ENCODE measurements at regions not wholly inside any gene's neighbourhood (a gene's known extent, or its start where the extent isn't known, plus 50 kb on each side); places are given as distances from the start of the nearest gene placed in this dataset.

DNA sequence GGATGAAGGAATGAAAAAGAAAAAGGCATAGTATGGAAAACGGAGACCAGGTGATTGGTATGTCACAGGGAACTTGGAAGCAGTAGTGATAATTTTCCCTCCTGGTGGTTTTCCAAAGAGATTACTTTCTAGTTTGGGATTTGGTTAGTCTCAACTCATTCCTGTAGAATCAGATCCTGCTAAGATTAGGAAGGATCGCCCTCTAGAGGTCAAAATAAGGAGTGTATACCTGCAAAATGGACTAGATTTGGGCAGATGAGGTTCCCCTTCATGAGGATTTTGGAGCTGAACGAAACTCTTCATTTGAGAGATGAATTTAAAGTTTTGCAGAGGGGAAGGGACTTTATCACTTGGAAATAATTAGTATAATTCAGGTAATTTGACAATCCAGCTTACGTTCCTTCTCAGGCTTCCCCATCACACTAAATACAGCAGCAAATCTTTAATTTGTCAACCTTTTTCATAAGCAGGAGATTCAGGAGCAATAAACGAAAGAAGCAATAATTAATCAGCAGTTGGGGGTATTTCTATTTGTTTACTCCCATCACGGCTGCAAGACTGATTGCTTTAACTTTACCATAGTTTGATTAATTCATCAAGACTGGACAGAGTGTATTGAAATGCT, 65.2 kb downstream of the CCDC195 start:
- no peak for TF ChIP-seq YY1 (IDR thresholded peaks at IDR 0.05; ENCODE audit: low read depth)
- TF ChIP-seq RAD21 (IDR thresholded peaks at IDR 0.05; ENCODE audit: low read depth) = peak; percentile 87

DNA sequence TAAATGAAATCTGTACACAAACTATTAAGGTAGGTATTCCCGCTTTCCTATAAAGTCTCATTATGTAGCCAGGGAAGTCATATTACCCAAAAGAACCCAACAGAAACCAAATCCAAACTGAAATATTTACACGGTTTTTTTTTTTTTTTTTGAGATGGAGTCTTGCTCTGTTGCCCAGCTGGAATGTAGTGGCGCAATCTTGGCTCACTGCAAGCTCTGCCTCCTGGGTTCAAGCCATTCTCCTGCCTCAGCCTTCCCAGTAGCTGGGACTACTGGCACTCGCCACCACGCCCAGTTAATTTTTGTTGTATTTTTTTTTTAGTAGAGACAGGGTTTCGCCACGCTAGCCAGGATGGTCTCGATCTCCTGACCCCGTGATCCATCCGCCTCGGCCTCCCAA, 62.5 kb upstream of the CUL3 start:
- TF ChIP-seq CEBPB (IDR thresholded peaks at IDR 0.05) (peak; percentile 83), TEAD4 (IDR thresholded peaks at IDR 0.05) (peak; percentile 53; the same call in 1 of the 2 replicates)

DNA sequence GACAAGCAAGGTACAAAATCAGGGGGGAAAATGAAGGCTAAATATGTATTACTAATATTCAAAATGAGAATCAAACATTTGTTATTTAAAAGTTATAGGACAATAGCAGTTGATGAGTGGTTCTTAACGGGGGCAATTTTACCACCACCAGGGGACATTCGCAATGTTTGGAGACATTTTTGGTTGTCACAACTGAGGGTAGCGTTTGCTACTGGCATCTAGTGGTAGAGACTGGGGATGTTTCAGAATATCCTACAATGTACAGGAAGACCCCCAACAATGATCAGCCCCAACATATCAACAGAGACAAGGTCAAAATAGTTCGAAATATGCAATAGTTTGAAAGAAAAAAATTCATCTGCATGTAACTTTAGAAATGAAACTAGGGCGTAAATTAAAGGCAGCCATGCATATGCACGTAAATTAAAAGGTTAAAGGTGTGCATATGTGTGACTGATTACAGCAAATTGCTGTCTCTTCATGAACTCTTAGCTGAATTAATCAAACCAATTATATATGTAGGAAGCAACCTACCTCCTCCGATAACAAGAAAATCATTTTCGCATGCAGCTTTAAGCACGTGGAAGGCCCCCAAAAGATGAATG, 61.2 kb upstream of the CUL3 start:
- TF ChIP-seq EP300 (IDR thresholded peaks at IDR 0.05; ENCODE audit: borderline replicate concordance) (no peak), RAD21 (IDR thresholded peaks at IDR 0.05; ENCODE audit: low read depth) (peak; percentile 48), CREB1 (IDR thresholded peaks at IDR 0.05; ENCODE audit: low read depth) (no peak)

DNA sequence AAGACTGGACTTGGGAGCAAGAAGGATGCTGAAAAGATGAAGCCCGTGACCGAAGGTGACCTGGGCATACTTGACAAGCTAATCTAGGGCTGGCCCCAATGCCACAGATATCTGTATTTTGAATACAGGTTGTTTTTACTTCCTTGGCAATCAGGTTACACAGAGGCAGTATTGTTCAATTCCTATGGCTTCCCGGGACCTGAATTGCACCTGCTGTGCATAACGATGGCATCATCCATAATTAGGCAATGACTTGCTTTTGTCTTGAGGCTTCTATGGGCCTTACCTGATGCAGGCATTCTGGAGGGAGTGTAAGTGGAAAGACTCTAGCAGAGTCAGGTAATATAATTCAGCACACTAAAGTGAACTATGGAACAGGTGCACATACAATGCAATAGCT, 60.6 kb upstream of the CUL3 start:
- TF ChIP-seq EGR1 (IDR thresholded peaks at IDR 0.05) (no peak), ZBTB7A (IDR thresholded peaks at IDR 0.05; ENCODE audit: low read depth) (no peak)

DNA sequence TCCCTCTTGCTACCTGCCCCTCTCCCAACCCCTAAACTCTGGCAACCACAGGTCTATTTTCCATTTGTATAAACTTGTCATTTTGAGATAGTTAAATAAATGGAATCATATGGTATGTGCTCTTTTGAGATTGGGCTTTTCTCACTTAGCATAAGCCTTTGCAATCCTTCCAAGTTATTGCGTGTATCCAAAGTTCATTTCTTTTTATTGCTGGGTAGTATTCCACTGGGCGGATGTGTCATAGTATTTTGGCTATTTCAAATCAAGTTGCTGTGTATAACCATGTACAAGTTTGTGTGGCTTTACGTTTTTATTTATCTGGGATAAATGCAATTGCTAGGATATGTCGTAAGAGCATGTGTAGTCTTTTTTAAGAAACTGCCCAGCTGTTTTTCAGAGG, 55.5 kb upstream of the CUL3 start:
- TF ChIP-seq, protein P1, sequence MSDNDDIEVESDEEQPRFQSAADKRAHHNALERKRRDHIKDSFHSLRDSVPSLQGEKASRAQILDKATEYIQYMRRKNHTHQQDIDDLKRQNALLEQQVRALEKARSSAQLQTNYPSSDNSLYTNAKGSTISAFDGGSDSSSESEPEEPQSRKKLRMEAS (IDR thresholded peaks at IDR 0.05) = no peak
- no peak for TF ChIP-seq CREB1 (IDR thresholded peaks at IDR 0.05; ENCODE audit: low read depth)

DNA sequence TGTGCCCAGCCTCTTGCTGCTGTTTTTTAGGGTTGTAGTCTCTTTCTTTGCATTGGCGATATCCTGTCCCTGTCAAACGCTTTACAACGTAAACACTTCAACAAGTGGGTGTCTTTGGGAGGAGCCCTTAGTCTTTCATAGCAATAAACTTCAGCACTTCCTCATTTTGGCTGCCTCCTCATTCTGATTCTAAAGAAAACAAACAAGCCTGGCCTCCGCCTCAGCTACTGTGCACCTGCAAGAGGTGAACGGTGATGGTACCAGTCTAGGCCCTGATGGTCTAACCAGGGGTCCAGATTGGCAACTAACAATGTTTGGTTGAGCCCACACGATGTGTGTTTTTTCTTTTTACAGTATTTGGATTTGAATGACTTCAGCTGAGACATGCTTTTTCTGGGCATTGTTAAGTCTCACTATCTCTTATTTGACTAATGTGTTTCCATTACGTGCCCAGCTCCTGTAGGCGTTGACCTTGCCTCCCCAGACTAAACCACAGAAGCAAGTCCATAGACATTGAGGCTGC, 53.2 kb upstream of the CUL3 start:
- TF ChIP-seq EP300 (IDR thresholded peaks at IDR 0.05; ENCODE audit: borderline replicate concordance) (no peak), TCF12 (IDR thresholded peaks at IDR 0.05; ENCODE audit: low read depth) (no peak), ZBTB7A (IDR thresholded peaks at IDR 0.05; ENCODE audit: low read depth) (no peak), TEAD4 (IDR thresholded peaks at IDR 0.05) (no peak), FOXM1 (IDR thresholded peaks at IDR 0.05; ENCODE audit: borderline replicate concordance, low read depth) (no peak), CEBPB (IDR thresholded peaks at IDR 0.05) (no peak), RAD21 (IDR thresholded peaks at IDR 0.05; ENCODE audit: low read depth) (no peak), EGR1 (IDR thresholded peaks at IDR 0.05) (no peak), YY1 (IDR thresholded peaks at IDR 0.05; ENCODE audit: low read depth) (no peak), CREB1 (IDR thresholded peaks at IDR 0.05; ENCODE audit: low read depth) (no peak), NFIC (IDR thresholded peaks at IDR 0.05) (no peak), TAF1 (IDR thresholded peaks at IDR 0.05; ENCODE audit: low read depth) (no peak)
- TF ChIP-seq, protein P2, sequence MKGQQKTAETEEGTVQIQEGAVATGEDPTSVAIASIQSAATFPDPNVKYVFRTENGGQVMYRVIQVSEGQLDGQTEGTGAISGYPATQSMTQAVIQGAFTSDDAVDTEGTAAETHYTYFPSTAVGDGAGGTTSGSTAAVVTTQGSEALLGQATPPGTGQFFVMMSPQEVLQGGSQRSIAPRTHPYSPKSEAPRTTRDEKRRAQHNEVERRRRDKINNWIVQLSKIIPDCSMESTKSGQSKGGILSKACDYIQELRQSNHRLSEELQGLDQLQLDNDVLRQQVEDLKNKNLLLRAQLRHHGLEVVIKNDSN (IDR thresholded peaks at IDR 0.05) = no peak
- TF ChIP-seq, protein P1 (IDR thresholded peaks at IDR 0.05) = no peak
- TF ChIP-seq, protein P3, sequence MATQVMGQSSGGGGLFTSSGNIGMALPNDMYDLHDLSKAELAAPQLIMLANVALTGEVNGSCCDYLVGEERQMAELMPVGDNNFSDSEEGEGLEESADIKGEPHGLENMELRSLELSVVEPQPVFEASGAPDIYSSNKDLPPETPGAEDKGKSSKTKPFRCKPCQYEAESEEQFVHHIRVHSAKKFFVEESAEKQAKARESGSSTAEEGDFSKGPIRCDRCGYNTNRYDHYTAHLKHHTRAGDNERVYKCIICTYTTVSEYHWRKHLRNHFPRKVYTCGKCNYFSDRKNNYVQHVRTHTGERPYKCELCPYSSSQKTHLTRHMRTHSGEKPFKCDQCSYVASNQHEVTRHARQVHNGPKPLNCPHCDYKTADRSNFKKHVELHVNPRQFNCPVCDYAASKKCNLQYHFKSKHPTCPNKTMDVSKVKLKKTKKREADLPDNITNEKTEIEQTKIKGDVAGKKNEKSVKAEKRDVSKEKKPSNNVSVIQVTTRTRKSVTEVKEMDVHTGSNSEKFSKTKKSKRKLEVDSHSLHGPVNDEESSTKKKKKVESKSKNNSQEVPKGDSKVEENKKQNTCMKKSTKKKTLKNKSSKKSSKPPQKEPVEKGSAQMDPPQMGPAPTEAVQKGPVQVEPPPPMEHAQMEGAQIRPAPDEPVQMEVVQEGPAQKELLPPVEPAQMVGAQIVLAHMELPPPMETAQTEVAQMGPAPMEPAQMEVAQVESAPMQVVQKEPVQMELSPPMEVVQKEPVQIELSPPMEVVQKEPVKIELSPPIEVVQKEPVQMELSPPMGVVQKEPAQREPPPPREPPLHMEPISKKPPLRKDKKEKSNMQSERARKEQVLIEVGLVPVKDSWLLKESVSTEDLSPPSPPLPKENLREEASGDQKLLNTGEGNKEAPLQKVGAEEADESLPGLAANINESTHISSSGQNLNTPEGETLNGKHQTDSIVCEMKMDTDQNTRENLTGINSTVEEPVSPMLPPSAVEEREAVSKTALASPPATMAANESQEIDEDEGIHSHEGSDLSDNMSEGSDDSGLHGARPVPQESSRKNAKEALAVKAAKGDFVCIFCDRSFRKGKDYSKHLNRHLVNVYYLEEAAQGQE (IDR thresholded peaks at IDR 0.05; ENCODE audit: low read depth) = no peak
